Activated CD4-positive, alpha-beta memory T cell treated with anti-CD3 and anti-CD28 coated beads, Interleukin-2, amount 10 ng/mL, durations not matched to agents 7 days and 5 days (primary cell): ENCODE measurements at regions not wholly inside any gene's neighbourhood (a gene's known extent, or its start where the extent isn't known, plus 50 kb on each side); places are given as distances from the start of the nearest gene placed in this dataset.
"Not testable (repeated sequence)": the region's sequence is repeated elsewhere in the genome, so short reads cannot be mapped to it uniquely, and the experiment has no call there.

Experiments used
- CTCF ChIA-PET: fragments of 350-600 bp; sonication (Branson Sonifier 250); formaldehyde crosslinking; loops from one replicate; lab custom pipeline; 2021; ENCODE audit warnings: antibody characterized with exemption, inconsistent platforms; lab: Charles Lee
- POLR2A ChIA-PET: fragments of 350-600 bp; sonication (Branson Sonifier 250); formaldehyde crosslinking; loops from one replicate; lab custom pipeline; 2021; ENCODE audit warnings: antibody characterized with exemption; lab: Charles Lee
- DNase-seq: peaks from one replicate; pipeline ENCODE4 v3.0.0-alpha.2; 2020
- H3K27ac Mint-ChIP-seq: one replicate; pipeline ENCODE4 v1.8.0; 2021; ENCODE audit warnings: mild to moderate bottlenecking, mixed read lengths
- H3K27me3 Mint-ChIP-seq: one replicate; pipeline ENCODE4 v1.8.0; 2021; ENCODE audit warnings: mixed read lengths
- H3K36me3 Mint-ChIP-seq: one replicate; pipeline ENCODE4 v1.8.0; 2021; ENCODE audit warnings: low read depth, mixed read lengths
- H3K4me1 Mint-ChIP-seq: one replicate; pipeline ENCODE4 v1.8.0; 2021; ENCODE audit warnings: mixed read lengths
- H3K4me3 Mint-ChIP-seq: one replicate; pipeline ENCODE4 v1.8.0; 2021; ENCODE audit warnings: mild to moderate bottlenecking, mixed read lengths
- H3K9me3 Mint-ChIP-seq: one replicate; pipeline ENCODE4 v1.8.0; 2021; ENCODE audit warnings: mixed read lengths

GRCh38 chr1:219713981-219714381 lies 101.1 kb upstream of the ZC3H11B start:
- CTCF ChIA-PET, result no interaction called here
- H3K4me1 Mint-ChIP-seq, result no peaks in the 10 kb centered on the region

GRCh38 chr1:219712506-219712905 lies 99.6 kb upstream of the ZC3H11B start:
- no peak for DNase-seq
- no peaks in the 10 kb centered on the region for H3K27me3 Mint-ChIP-seq
- H3K9me3 Mint-ChIP-seq, result no peaks in the 10 kb centered on the region
- no peaks in the 10 kb centered on the region for H3K36me3 Mint-ChIP-seq
- H3K27ac Mint-ChIP-seq, result no peak overlapping the region
- H3K4me1 Mint-ChIP-seq, result no peaks in the 10 kb centered on the region
- H3K4me3 Mint-ChIP-seq, result no peak overlapping the region
- ChIA-PET CTCF (no interaction called here), POLR2A (no interaction called here)

More at GRCh38 chr1:219713981-219714381, 101.1 kb upstream of the ZC3H11B start:
- Mint-ChIP-seq H3K27me3 (no peaks in the 10 kb centered on the region), H3K9me3 (no peaks in the 10 kb centered on the region), H3K27ac (no peak overlapping the region), H3K4me3 (no peak overlapping the region), H3K36me3 (no peaks in the 10 kb centered on the region)
- POLR2A ChIA-PET, result no interaction called here
- no peak for DNase-seq

GRCh38 chr1:219710529-219711194 lies 97.8 kb upstream of the ZC3H11B start:
- H3K9me3 Mint-ChIP-seq, result no peaks in the 10 kb centered on the region
- H3K27me3 Mint-ChIP-seq, result no peaks in the 10 kb centered on the region
- no peaks in the 10 kb centered on the region for H3K4me1 Mint-ChIP-seq
- no peak for DNase-seq
- POLR2A ChIA-PET, result no interaction called here
- no peak overlapping the region for H3K27ac Mint-ChIP-seq
- CTCF ChIA-PET, result no interaction called here
- H3K4me3 Mint-ChIP-seq, result no peak overlapping the region
- no peaks in the 10 kb centered on the region for H3K36me3 Mint-ChIP-seq

GRCh38 chr1:219708919-219709543 lies 96.1 kb upstream of the ZC3H11B start:
- Mint-ChIP-seq H3K36me3 (no peaks in the 10 kb centered on the region), H3K4me1 (no peaks in the 10 kb centered on the region), H3K9me3 (no peaks in the 10 kb centered on the region), H3K4me3 (no peak overlapping the region), H3K27ac (no peak overlapping the region), H3K27me3 (no peaks in the 10 kb centered on the region)
- POLR2A ChIA-PET, result no interaction called here
- DNase-seq, result no peak
- CTCF ChIA-PET, result no interaction called here

GRCh38 chr1:219707885-219708284 lies 95.0 kb upstream of the ZC3H11B start:
- H3K9me3 Mint-ChIP-seq, CTCF ChIA-PET, H3K4me1 Mint-ChIP-seq, POLR2A ChIA-PET, H3K27ac Mint-ChIP-seq, H3K27me3 Mint-ChIP-seq, DNase-seq, H3K4me3 Mint-ChIP-seq, H3K36me3 Mint-ChIP-seq: not testable (repeated sequence)

DNA sequence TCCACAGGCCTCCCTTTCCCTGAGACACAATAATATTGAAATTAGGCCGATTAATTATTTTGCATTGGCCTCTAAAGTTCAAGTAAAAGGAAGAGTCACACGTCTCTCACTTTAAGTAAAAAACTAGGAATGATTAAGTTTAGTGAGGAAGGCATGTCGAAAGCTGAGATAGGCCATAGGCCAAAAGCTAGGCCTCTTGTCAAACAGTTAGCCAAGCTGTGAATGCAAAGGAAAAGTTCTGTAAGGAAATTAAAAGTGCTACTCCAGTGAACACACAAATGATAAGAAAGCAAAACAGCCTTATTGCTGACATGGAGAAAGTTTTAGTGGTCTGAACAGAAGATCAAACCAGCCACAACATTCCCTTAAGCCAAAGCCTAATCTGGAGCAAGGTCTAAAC lies 91.4 kb upstream of the ZC3H11B start:
- H3K36me3 Mint-ChIP-seq, CTCF ChIA-PET, H3K9me3 Mint-ChIP-seq, H3K4me3 Mint-ChIP-seq, H3K4me1 Mint-ChIP-seq, DNase-seq, POLR2A ChIA-PET, H3K27ac Mint-ChIP-seq, H3K27me3 Mint-ChIP-seq: not testable (repeated sequence)

DNA sequence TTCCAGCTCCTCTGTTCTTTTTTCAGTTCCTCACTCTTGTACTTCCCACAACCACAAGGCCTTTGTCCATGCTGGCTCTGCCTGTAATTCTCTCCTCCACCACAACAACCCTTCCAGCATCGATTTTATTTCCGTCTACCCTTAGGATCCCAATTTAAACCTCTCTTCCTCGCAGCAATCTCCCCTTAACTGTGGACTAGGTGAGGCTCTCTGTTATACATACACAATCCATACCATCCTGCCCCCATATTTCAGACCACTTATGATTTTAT lies 90.4 kb upstream of the ZC3H11B start:
- ChIA-PET POLR2A (no interaction called here), CTCF (no interaction called here)
- Mint-ChIP-seq H3K4me1 (no peaks in the 10 kb centered on the region), H3K27ac (no peak overlapping the region), H3K36me3 (no peaks in the 10 kb centered on the region), H3K27me3 (no peaks in the 10 kb centered on the region), H3K9me3 (no peaks in the 10 kb centered on the region), H3K4me3 (no peak overlapping the region)
- DNase-seq, result no peak

DNA sequence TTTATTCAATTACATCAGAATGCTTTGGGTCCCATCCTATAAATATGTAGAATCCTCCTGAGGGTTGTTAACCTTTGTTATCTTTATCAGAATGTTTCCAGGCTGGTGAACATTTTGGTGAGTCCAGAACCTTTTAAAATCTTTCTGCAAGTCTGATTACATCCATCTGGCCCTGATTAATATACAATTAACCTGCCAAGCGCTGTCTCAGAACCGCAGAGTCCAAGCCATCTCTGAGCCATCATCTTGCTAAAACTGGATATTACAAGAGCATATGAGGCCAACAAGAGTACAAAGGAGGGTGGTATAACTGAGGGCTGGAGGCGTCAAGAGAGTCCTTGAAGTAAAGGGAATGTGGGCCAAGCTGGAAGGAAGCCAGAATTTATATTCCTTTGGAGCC lies 88.6 kb upstream of the ZC3H11B start:
- no peaks in the 10 kb centered on the region for H3K9me3 Mint-ChIP-seq
- H3K4me1 Mint-ChIP-seq, result peaks cover 2% of the 10 kb centered on the region
- H3K27ac Mint-ChIP-seq, result no peak overlapping the region
- no peaks in the 10 kb centered on the region for H3K36me3 Mint-ChIP-seq
- CTCF ChIA-PET, result no interaction called here
- POLR2A ChIA-PET, result no interaction called here
- H3K27me3 Mint-ChIP-seq, result no peaks in the 10 kb centered on the region
- no peak for DNase-seq
- H3K4me3 Mint-ChIP-seq, result no peak overlapping the region

GRCh38 chr1:219699870-219700269 lies 87.0 kb upstream of the ZC3H11B start:
- Mint-ChIP-seq H3K9me3 (no peaks in the 10 kb centered on the region), H3K36me3 (no peaks in the 10 kb centered on the region), H3K4me1 (peaks cover 2% of the 10 kb centered on the region), H3K27me3 (no peaks in the 10 kb centered on the region), H3K4me3 (no peak overlapping the region), H3K27ac (no peak overlapping the region)
- ChIA-PET POLR2A (no interaction called here), CTCF (no interaction called here)
- no peak for DNase-seq

- POLR2A ChIA-PET, result no interaction called here
- no peaks in the 10 kb centered on the region for H3K9me3 Mint-ChIP-seq
- CTCF ChIA-PET, result no interaction called here
- H3K36me3 Mint-ChIP-seq, result no peaks in the 10 kb centered on the region
- DNase-seq, result no peak
- H3K27me3 Mint-ChIP-seq, result no peaks in the 10 kb centered on the region
- H3K27ac Mint-ChIP-seq, result no peak overlapping the region
- peaks cover 2% of the 10 kb centered on the region for H3K4me1 Mint-ChIP-seq
- no peak overlapping the region for H3K4me3 Mint-ChIP-seq
Measured at GRCh38 chr1:219697682-219698081, 84.8 kb upstream of the ZC3H11B start.

GRCh38 chr1:219692981-219693380 lies 80.1 kb upstream of the ZC3H11B start:
- Mint-ChIP-seq H3K9me3 (no peaks in the 10 kb centered on the region), H3K36me3 (no peaks in the 10 kb centered on the region), H3K4me3 (no peak overlapping the region), H3K27ac (no peak overlapping the region), H3K4me1 (peaks cover under 1% of the 10 kb centered on the region), H3K27me3 (no peaks in the 10 kb centered on the region)
- DNase-seq, result no peak
- ChIA-PET CTCF (no interaction called here), POLR2A (no interaction called here)

DNA sequence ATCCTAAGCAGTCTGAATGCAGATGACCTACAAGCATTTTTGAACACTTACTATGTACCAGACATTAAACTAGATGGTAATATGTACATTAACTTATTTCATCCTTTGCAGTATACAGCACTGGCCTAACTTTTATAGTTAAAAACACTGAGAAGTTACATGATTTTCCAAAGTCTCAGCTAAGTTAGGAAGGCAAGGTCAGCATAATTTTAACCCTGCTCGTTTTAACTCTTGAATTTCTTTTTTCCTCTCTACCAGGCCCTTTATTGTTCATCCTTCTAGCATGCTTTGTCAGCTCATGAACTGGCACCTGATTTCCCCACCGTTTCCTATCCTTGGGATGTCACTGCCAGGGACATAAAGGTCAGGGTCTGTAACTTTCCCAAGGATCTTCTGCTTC lies 76.9 kb upstream of the ZC3H11B start:
- no peaks in the 10 kb centered on the region for H3K4me1 Mint-ChIP-seq
- no peak for DNase-seq
- ChIA-PET POLR2A (no interaction called here), CTCF (no interaction called here)
- H3K27me3 Mint-ChIP-seq, result no peaks in the 10 kb centered on the region
- no peaks in the 10 kb centered on the region for H3K36me3 Mint-ChIP-seq
- H3K9me3 Mint-ChIP-seq, result no peaks in the 10 kb centered on the region
- H3K4me3 Mint-ChIP-seq, result no peak overlapping the region
- H3K27ac Mint-ChIP-seq, result no peak overlapping the region

GRCh38 chr1:219687779-219688178 lies 74.9 kb upstream of the ZC3H11B start:
- Mint-ChIP-seq H3K9me3 (no peaks in the 10 kb centered on the region), H3K27ac (no peak overlapping the region), H3K4me3 (no peak overlapping the region), H3K36me3 (no peaks in the 10 kb centered on the region), H3K27me3 (no peaks in the 10 kb centered on the region), H3K4me1 (no peaks in the 10 kb centered on the region)
- no peak for DNase-seq
- ChIA-PET CTCF (no interaction called here), POLR2A (no interaction called here)

DNA sequence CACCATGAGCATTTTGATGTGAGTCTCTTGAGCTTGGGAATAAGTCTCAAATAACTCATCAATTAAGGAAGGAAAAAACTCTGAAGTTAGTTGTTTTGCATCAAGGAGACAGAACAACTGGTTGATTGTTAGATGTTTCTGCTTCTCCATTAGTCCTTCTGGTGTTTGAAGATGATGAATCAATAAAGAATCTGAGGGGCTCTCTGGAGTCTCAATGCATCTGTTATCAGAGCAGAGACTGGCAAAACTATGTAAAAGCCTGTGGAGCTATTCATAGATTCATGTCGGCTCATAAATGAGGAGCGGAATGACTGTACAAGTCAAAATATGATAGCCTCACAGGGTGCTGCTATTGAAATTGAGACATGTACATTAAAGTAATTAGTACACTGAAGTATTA lies 73.3 kb upstream of the ZC3H11B start:
- Mint-ChIP-seq H3K27ac (no peak overlapping the region), H3K9me3 (no peaks in the 10 kb centered on the region), H3K4me3 (no peak overlapping the region), H3K4me1 (no peaks in the 10 kb centered on the region), H3K27me3 (no peaks in the 10 kb centered on the region), H3K36me3 (no peaks in the 10 kb centered on the region)
- CTCF ChIA-PET, result no interaction called here
- DNase-seq, result no peak
- POLR2A ChIA-PET, result no interaction called here
